K562 (cell line): ENCODE measurements at regions not wholly inside any gene's neighbourhood (a gene's known extent, or its start where the extent isn't known, plus 50 kb on each side); places are given as distances from the start of the nearest gene placed in this dataset.

Experiments used
- CTBP1 ChIP-seq: fragments of 450-650 bp; IDR thresholded peaks from 2 replicates; pipeline ENCODE4 v1.6.1; 2016; ENCODE audit warnings: borderline replicate concordance
- HMGN3 ChIP-seq: IDR thresholded peaks from 2 replicates; pipeline ENCODE4 v1.6.1; 2011; ENCODE audit warnings: borderline replicate concordance, low read depth, mild to moderate bottlenecking, mixed read lengths, low read length; ENCODE audit not compliant: insufficient read length; ENCODE audit errors: extremely low read depth
- KLF16 ChIP-seq: IDR thresholded peaks from 2 replicates; pipeline ENCODE4 v1.6.1; 2016; ENCODE audit warnings: antibody characterized with exemption
- RBM14 ChIP-seq: fragments of 200-400 bp; formaldehyde crosslinking; IDR thresholded peaks from 2 replicates; pipeline ENCODE4 v1.6.1; 2018; ENCODE audit warnings: low read depth, mild to moderate bottlenecking, low read length, moderate library complexity, borderline replicate concordance; ENCODE audit not compliant: insufficient read depth
- TAF1 ChIP-seq: IDR thresholded peaks from 2 replicates; pipeline ENCODE4 v1.6.1; 2011; ENCODE audit warnings: mild to moderate bottlenecking, low read length, moderate library complexity; ENCODE audit not compliant: insufficient read depth, control insufficient read depth, severe bottlenecking; ENCODE audit errors: extremely low read depth
- ZBED1 ChIP-seq: IDR thresholded peaks from 2 replicates; pipeline ENCODE4 v1.6.1; 2014
- TF ChIP-seq, protein P1 (sequence below): fragments of 450-650 bp; formaldehyde crosslinking; IDR thresholded peaks from 2 replicates; pipeline ENCODE4 v1.4.0; 2022; ENCODE audit warnings: missing genetic modification characterization

DNA sequence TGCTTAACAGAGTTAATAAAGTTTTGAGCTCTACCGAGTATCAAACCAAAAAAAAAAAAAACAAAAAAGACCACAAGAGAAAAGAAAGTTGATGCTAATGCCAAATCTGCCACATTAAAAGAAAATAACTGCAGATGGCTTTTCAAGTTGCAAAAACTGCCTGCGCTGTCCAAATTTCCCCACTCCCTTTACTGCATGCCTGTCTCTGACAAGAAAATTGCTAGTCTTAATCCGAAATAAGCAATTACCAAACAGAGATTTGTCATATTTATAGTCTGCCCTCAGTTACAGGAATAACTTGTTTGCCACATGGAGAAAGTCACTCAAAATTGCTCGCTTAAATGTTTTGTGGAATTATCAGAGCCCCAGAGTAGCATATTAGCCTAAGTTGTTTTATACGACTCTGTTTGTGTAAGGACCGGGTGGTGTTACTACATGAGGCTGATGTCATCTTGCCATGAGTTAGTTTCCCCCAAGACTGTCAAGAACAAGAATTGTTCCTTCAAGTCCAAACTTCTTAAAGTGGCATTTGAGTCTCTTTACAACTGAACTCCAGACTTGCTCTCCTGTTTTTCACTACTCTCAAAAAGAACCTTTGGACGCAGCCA, 160.9 kb downstream of the CEP120 start:
- TF ChIP-seq, protein P1, sequence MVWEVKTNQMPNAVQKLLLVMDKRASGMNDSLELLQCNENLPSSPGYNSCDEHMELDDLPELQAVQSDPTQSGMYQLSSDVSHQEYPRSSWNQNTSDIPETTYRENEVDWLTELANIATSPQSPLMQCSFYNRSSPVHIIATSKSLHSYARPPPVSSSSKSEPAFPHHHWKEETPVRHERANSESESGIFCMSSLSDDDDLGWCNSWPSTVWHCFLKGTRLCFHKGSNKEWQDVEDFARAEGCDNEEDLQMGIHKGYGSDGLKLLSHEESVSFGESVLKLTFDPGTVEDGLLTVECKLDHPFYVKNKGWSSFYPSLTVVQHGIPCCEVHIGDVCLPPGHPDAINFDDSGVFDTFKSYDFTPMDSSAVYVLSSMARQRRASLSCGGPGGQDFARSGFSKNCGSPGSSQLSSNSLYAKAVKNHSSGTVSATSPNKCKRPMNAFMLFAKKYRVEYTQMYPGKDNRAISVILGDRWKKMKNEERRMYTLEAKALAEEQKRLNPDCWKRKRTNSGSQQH = no peak
- TF ChIP-seq KLF16 (no peak), ZBED1 (no peak), CTBP1 (no peak), RBM14 (no peak), HMGN3 (no peak), TAF1 (no peak)
